ENCODE measurements at regions not wholly inside any gene's neighbourhood (a gene's known extent, or its start where the extent isn't known, plus 50 kb on each side); places are given as distances from the start of the nearest gene placed in this dataset.
"Not testable (repeated sequence)": the region's sequence is repeated elsewhere in the genome, so short reads cannot be mapped to it uniquely, and the experiment has no call there.

DNA sequence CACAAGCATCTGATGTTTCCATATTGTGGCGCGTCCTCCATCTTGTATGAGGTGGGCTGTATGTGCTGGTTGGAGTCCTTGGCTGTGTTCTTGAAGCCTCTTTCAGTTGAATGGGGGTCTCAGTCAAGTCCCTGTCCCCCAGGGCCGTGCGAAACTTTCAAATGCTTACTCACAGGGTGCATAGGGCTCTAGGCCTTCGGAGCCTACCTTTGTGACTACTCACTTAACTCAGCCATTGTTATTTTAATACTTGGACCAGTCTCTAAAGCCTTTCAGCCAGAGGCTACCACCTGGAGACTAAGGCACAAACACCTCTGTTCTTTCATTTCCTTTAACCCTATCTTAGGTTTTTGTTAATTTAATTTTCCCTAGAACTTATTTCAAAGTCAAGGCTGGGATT, 785.9 kb downstream of the GATA3 start:
- ChIA-PET POLR2A (no interaction called here), CTCF (no interaction called here)
- TF ChIP-seq, protein P1, sequence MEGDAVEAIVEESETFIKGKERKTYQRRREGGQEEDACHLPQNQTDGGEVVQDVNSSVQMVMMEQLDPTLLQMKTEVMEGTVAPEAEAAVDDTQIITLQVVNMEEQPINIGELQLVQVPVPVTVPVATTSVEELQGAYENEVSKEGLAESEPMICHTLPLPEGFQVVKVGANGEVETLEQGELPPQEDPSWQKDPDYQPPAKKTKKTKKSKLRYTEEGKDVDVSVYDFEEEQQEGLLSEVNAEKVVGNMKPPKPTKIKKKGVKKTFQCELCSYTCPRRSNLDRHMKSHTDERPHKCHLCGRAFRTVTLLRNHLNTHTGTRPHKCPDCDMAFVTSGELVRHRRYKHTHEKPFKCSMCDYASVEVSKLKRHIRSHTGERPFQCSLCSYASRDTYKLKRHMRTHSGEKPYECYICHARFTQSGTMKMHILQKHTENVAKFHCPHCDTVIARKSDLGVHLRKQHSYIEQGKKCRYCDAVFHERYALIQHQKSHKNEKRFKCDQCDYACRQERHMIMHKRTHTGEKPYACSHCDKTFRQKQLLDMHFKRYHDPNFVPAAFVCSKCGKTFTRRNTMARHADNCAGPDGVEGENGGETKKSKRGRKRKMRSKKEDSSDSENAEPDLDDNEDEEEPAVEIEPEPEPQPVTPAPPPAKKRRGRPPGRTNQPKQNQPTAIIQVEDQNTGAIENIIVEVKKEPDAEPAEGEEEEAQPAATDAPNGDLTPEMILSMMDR (IDR thresholded peaks at IDR 0.05; ENCODE audit: control extremely low read depth, extremely low read depth, low read depth, missing control alignments) = no peak
- no peak for DNase-seq (ENCODE audit: extremely low spot score)

DNA sequence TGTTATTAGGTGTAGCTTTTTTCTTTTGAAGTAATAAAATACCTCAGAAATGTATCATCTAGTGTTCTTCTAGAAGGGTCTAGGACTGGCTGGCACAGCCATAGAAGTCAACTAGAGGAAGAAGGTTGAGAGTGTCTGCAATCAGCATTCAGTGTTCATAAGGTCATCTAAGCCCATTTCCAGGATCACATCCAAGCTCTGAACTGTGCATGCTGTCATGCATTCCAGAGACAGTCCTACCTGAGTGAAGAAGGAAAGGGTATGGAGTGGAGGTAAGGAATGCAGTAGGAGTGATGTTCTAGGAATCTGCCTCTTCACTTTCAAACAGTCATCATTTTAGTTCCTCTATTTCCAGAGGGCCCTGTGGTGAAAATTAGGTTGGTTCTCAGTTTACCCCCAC, 789.7 kb downstream of the GATA3 start:
- no peak for DNase-seq (ENCODE audit: extremely low spot score)
- TF ChIP-seq, protein P1 (IDR thresholded peaks at IDR 0.05; ENCODE audit: control extremely low read depth, extremely low read depth, low read depth, missing control alignments) = no peak
- ChIA-PET POLR2A (no interaction called here), CTCF (no interaction called here)

DNA sequence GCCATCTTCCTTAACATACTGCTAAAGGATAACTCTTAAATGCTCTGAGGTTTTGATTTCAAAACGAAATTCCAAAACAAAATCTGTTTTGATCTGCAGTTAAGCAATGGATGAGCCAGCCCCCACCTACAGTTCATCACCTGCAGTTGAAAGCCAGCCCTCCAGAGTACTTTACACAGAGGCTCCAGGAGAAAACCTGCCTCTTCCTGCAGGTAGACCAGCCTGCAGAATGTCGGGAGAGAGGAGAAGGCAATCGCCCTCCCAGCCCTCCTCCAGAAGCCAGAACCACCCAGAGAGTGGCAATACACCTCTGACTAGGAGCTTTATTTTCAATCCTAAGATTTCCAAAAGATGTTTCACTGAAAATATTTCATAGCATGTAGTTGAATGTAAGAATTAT, 798.1 kb downstream of the GATA3 start:
- POLR2A ChIA-PET = no interaction called here
- CTCF ChIA-PET = no interaction called here
- DNase-seq (ENCODE audit: extremely low spot score) = no peak
- TF ChIP-seq, protein P1 (IDR thresholded peaks at IDR 0.05; ENCODE audit: control extremely low read depth, extremely low read depth, low read depth, missing control alignments) = no peak

DNA sequence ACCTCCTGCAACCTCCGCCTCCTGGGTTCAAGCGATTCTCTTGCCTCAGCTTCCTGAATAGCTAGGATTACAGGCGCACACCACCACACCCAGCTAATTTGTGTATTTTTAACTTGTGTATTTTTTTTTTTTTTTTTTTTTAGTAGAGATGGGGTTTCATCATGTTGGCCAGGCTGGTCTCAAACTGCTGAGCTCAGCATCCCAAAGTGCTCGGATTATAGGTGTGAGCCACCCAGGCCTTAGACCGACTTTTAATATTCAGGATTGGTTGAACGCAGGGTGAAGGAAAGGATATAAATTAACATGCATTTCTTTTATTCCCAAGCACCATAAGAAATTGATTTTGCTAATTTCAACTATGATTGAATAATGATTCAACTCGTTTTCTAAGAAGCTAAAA, 798.6 kb downstream of the GATA3 start:
- DNase-seq (ENCODE audit: extremely low spot score) = no peak
- ChIA-PET POLR2A (no interaction called here), CTCF (no interaction called here)
- TF ChIP-seq, protein P1 (IDR thresholded peaks at IDR 0.05; ENCODE audit: control extremely low read depth, extremely low read depth, low read depth, missing control alignments) = no peak

DNA sequence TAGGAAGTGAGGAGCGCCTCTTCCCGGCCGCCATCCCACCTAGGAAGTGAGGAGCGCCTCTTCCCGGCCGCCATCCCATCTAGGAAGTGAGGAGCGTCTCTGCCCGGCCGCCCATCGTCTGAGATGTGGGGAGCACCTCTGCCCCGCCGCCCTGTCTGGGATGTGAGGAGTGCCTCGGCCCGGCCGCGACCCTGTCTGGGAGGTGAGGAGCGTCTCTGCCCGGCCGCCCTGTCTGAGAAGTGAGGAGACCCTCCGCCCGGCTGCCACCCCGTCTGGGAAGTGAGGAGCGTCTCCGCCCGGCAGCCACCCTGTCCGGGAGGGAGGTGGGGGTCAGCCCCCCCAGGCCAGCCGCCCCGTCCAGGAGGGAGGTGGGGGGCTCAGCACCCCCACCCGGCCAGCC, 814.4 kb downstream of the GATA3 start:
- CTCF ChIA-PET; DNase-seq (ENCODE audit: extremely low spot score); POLR2A ChIA-PET: not testable (repeated sequence)

DNA sequence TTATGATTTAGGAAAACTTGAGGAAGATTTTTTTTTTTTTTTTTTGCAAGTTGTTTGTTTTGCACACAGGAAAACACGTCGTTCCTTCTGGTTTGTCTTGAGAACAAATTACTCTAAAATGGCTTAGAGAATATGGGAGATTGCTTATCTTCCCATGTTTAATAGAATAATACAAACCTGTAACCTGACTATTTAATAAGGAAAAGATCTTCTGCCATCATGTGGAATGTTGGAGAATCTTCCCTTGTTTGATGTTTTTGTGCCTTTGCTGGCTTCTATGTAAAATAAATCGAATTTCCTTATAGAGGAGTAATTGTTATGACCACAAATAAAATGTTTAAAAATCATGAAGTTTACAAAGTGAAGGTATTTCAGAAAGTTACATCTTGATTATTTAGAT, 818.8 kb downstream of the GATA3 start:
- ChIA-PET POLR2A (no interaction called here), CTCF (interaction anchor here (1.3 kb wide), 1 partner anchor 49 kb away, joined by 3 read pairs; no protein-coding TSS in a partner anchor)
- DNase-seq (ENCODE audit: extremely low spot score) = no peak
- TF ChIP-seq, protein P1 (IDR thresholded peaks at IDR 0.05; ENCODE audit: control extremely low read depth, extremely low read depth, low read depth, missing control alignments) = no peak

DNA sequence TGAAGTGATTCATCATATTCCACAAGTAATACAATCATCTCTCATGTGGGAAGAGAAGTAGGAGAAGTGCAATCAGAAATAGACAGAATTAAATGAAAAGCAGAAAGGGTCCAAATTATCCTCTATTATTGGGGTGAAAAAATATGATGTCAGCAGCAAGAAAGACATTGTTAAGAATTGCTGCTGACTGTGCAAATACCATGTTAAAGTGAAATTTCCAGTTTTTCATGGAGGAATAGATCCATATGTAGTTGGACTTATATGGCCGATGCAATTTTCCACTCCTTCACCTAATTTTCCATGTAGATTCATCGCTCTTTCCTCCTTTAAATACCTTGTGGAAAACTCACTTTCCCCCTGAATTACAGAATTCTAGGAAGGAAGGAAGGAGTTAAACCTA, 819.8 kb downstream of the GATA3 start:
- CTCF ChIA-PET = no interaction called here
- DNase-seq (ENCODE audit: extremely low spot score) = no peak
- TF ChIP-seq, protein P1 (IDR thresholded peaks at IDR 0.05; ENCODE audit: control extremely low read depth, extremely low read depth, low read depth, missing control alignments) = no peak
- POLR2A ChIA-PET = no interaction called here
